ENCODE measurements at regions not wholly inside any gene's neighbourhood (a gene's known extent, or its start where the extent isn't known, plus 50 kb on each side); places are given as distances from the start of the nearest gene placed in this dataset.

DNA sequence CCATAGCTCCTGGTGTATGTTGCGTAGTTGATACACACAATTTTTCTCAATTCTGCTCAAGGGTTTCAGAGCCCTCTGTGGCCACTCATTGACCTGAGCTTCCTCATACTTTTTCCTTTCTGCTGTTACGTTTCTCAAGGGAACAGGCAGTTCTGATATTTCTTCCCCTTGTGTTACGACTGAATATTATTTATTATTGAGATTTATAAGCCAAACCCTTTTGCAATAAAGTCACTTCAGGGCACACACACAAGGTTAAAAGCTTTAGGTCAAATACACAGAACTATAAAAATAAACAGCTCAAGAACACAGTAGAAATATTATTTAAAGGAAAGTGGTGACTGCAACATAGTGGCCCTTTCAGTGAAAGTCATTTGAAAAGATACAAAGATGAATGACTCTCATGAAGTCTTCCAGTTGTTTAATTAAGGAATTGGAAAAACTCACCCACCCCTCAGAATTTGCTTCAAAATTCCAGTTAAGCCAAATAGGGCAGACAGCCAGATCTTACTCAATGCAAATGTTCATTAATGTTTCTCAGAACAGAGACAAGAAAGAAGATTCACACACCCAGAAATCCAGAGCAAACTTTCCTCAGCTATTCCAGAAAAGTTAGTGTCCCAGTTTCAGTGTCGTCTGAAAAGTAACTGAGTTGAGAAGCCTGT lies 179.7 kb downstream of the TRIB2 start:
- TF ChIP-seq, protein P1, sequence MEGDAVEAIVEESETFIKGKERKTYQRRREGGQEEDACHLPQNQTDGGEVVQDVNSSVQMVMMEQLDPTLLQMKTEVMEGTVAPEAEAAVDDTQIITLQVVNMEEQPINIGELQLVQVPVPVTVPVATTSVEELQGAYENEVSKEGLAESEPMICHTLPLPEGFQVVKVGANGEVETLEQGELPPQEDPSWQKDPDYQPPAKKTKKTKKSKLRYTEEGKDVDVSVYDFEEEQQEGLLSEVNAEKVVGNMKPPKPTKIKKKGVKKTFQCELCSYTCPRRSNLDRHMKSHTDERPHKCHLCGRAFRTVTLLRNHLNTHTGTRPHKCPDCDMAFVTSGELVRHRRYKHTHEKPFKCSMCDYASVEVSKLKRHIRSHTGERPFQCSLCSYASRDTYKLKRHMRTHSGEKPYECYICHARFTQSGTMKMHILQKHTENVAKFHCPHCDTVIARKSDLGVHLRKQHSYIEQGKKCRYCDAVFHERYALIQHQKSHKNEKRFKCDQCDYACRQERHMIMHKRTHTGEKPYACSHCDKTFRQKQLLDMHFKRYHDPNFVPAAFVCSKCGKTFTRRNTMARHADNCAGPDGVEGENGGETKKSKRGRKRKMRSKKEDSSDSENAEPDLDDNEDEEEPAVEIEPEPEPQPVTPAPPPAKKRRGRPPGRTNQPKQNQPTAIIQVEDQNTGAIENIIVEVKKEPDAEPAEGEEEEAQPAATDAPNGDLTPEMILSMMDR (IDR thresholded peaks at IDR 0.05; ENCODE audit: insufficient read depth, low read depth, low read length, missing control alignments) = no peak
- no peak overlapping the region for H3K4me3 ChIP-seq (ENCODE audit: low read depth, low read length)
- no peak for DNase-seq (ENCODE audit: low read depth)

DNA sequence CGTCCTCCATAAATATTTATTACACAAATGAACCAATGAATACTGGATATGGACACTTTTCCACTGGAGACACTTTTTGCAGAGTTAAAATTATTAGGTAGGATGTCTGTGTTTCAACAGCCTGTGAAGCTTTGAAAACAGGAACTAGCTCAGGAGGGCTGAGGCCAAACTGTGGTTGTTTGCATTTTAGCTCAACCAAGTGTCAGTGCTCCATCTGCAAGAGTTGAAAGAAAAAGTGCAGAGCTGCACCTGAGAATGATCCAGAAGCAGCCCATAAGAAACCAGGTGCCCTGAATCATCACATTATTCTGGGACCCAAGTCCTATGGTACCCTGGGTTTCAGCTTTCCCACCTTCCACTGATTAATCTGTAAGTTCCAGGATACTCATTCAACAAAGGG lies 180.4 kb downstream of the TRIB2 start:
- DNase-seq (ENCODE audit: low read depth) = no peak
- TF ChIP-seq, protein P1 (IDR thresholded peaks at IDR 0.05; ENCODE audit: insufficient read depth, low read depth, low read length, missing control alignments) = no peak
- H3K4me3 ChIP-seq (ENCODE audit: low read depth, low read length) = no peak overlapping the region

- no peak for DNase-seq (ENCODE audit: low read depth)
- TF ChIP-seq, protein P1 (IDR thresholded peaks at IDR 0.05; ENCODE audit: insufficient read depth, low read depth, low read length, missing control alignments) = no peak
- H3K4me3 ChIP-seq (ENCODE audit: low read depth, low read length) = no peak overlapping the region
Measured at GRCh38 chr2:12903272-12903671, 186.5 kb downstream of the TRIB2 start.

DNA sequence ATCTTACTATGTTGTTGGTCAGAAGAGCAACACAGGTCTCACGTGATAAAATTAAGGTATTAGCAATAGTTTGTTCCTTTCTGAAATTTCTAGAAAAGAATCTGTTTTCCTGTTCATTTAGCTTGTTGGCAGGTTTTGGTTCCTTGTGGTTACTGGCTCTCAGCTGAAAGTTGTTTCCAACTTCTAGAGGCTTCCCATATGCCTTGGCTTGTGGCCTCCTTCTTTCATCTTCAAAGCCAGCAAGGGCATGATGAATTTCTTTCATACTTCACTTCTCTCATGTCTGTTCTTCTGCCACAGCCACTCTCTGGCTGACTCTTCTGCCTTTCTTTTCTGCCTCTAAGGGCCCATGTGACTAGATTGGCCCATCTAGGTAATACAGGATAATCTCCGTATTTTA lies 193.7 kb downstream of the TRIB2 start:
- H3K4me3 ChIP-seq (ENCODE audit: low read depth, low read length) = no peak overlapping the region
- DNase-seq (ENCODE audit: low read depth) = no peak
- TF ChIP-seq, protein P1 (IDR thresholded peaks at IDR 0.05; ENCODE audit: insufficient read depth, low read depth, low read length, missing control alignments) = no peak

GRCh38 chr2:12915787-12916186 lies 199.1 kb downstream of the TRIB2 start:
- no peak for DNase-seq (ENCODE audit: low read depth)
- no peak overlapping the region for H3K4me3 ChIP-seq (ENCODE audit: low read depth, low read length)
- TF ChIP-seq, protein P1 (IDR thresholded peaks at IDR 0.05; ENCODE audit: insufficient read depth, low read depth, low read length, missing control alignments) = no peak

DNA sequence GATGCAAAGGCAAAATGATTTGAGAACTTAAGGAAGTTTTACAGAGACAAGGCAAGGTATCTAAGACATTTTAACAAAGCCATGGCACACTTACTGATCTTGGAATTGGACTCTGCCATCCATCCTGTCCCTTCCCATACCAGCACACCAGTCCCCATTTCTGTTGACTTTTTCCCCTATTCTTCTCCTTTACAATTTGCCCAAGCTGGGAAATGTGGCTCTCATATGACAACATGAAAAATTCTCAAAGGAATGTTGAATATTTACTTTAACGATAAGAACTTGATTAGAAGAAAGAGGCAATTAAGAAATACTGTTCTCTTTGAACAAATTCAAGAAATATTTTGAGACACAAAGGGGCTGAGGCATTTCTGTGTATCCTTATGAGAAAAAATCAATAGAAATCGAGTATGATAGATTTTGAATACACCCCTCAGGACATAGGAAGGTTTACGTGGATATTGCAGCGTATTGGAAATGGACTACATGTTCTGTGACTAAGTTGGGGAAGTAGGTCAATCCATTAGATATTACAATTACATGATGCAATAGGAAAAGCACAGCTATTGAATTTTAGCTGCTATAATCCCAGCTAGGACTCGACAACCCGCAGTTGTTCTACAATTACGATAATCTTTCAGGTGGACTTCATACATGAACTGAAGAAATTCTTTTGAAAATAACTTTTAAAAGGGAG lies 201.6 kb downstream of the TRIB2 start:
- no peak overlapping the region for H3K4me3 ChIP-seq (ENCODE audit: low read depth, low read length)
- TF ChIP-seq, protein P1 (IDR thresholded peaks at IDR 0.05; ENCODE audit: insufficient read depth, low read depth, low read length, missing control alignments) = no peak
- DNase-seq (ENCODE audit: low read depth) = no peak
